ENCODE measurements at regions not wholly inside any gene's neighbourhood (a gene's known extent, or its start where the extent isn't known, plus 50 kb on each side); places are given as distances from the start of the nearest gene placed in this dataset.

DNA sequence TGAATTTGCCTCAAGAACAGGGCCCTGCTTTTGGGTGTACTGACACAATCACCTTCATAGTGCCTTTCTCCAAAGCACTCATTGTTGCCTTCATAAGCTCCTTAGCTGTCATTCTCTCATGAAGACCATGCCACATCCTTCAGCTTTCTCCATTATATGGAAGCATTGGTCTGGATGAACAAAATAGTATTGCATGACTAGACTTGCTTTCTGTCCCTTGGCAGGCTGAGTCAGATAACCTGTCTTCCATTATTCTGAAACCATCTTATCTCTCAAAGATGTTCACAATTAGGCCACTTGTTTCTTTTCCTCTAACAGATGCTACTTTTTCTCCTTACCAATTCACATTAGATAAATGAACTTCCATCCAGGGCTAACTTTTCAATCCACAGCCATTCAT is 297.9 kb downstream of the IRX1 start:
- TF ChIP-seq POLR2A (IDR thresholded peaks at IDR 0.05): no peak
- TF ChIP-seq, protein P1, sequence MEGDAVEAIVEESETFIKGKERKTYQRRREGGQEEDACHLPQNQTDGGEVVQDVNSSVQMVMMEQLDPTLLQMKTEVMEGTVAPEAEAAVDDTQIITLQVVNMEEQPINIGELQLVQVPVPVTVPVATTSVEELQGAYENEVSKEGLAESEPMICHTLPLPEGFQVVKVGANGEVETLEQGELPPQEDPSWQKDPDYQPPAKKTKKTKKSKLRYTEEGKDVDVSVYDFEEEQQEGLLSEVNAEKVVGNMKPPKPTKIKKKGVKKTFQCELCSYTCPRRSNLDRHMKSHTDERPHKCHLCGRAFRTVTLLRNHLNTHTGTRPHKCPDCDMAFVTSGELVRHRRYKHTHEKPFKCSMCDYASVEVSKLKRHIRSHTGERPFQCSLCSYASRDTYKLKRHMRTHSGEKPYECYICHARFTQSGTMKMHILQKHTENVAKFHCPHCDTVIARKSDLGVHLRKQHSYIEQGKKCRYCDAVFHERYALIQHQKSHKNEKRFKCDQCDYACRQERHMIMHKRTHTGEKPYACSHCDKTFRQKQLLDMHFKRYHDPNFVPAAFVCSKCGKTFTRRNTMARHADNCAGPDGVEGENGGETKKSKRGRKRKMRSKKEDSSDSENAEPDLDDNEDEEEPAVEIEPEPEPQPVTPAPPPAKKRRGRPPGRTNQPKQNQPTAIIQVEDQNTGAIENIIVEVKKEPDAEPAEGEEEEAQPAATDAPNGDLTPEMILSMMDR (IDR thresholded peaks at IDR 0.05): no peak

All from Peyer's patch (tissue), 4 donors.